Heart left ventricle (tissue), 16 donors: ENCODE measurements at regions not wholly inside any gene's neighbourhood (a gene's known extent, or its start where the extent isn't known, plus 50 kb on each side); places are given as distances from the start of the nearest gene placed in this dataset.

Source experiments
- ATAC-seq, 4 donors: fragments of 200-7000 bp; cut with Tn5 transposase; one replicate each; pipeline ENCODE4 v1.9.1; 2020 to 2022; ENCODE audit warnings: moderate library complexity in 4 of 4, mild to moderate bottlenecking in 3 of 4, moderate number of reproducible peaks in 1 of 4
- DNase-seq, 5 donors: peaks; one replicate each; pipeline ENCODE4 v3.0.0-alpha.2; 2020
- H3K27ac ChIP-seq, 12 donors: fragments of 200-600 bp; sonication (generic) in 4 of 12; one replicate each; pipeline versions ENCODE4 v1.5.0 to v1.8.0; 2016 to 2022; ENCODE audit warnings: mild to moderate bottlenecking in 2 of 12
- H3K27me3 ChIP-seq, 9 donors: fragments of 200-600 bp; sonication (generic) in 2 of 9; one replicate each; pipeline versions ENCODE4 v1.5.1 to v1.8.0; 2016 to 2022; ENCODE audit warnings: mild to moderate bottlenecking in 3 of 9
- H3K36me3 ChIP-seq, 9 donors: fragments of 200-600 bp; sonication (generic) in 2 of 9; one replicate each; pipeline versions ENCODE4 v1.5.0 to v1.8.0; 2018 to 2022; ENCODE audit warnings: mild to moderate bottlenecking in 2 of 9
- H3K4me1 ChIP-seq, 12 donors: fragments of 200-600 bp; sonication (generic) in 4 of 12; one replicate each; pipeline versions ENCODE4 v1.5.0 to v1.8.0; 2016 to 2022; ENCODE audit warnings: mild to moderate bottlenecking in 3 of 12
- H3K4me3 ChIP-seq, 12 donors: fragments of 200-600 bp; sonication (generic) in 4 of 12; one replicate each; pipeline versions ENCODE4 v1.5.0 to v1.8.0; 2017 to 2022; ENCODE audit warnings: mild to moderate bottlenecking in 9 of 12, moderate library complexity in 4 of 12
- H3K9me3 ChIP-seq, 12 donors: fragments of 200-600 bp; sonication (generic) in 4 of 12; one replicate each; pipeline versions ENCODE4 v1.5.0 to v1.8.0; 2016 to 2022; ENCODE audit warnings: mild to moderate bottlenecking in 1 of 12
- CTCF ChIP-seq, 12 donors: fragments of 200-600 bp; sonication (generic) in 4 of 12; IDR thresholded peaks; one replicate each; pipeline versions ENCODE4 v1.5.0 to v1.8.0; 2018 to 2022; ENCODE audit warnings: antibody characterized with exemption in 12 of 12, mild to moderate bottlenecking in 5 of 12
- POLR2A ChIP-seq, 2 donors: fragments of 450-650 bp; IDR thresholded peaks; one replicate each; pipeline ENCODE4 v1.6.1; 2017; ENCODE audit warnings: antibody characterized with exemption in 2 of 2, mild to moderate bottlenecking in 2 of 2, moderate library complexity in 2 of 2
- WGBS, 4 donors: extraction: QIAGEN DNeasy Blood & Tissue Kit in 2 of 4; methylation state at CpG; one replicate each; pipeline versions ENCODE4 v1.1.5 to v1.1.7; 2013 to 2018; 5-methylcytosine and 5-hydroxymethylcytosine counted together
- intact Hi-C, 10 donors: fragments of 100-400 bp; cut with DNase I; formaldehyde crosslinking; loops; one replicate each; pipeline versions ENCODE4 v1.11.1 to v1.14.2; 2022
- donor health status: ischemic (EF 13 %, LVEDD 7.1; RV severe dilation, severe dysfunction).
- donor health status: healthy with polysubstance abuse.
- donor health status: DM: no; HTN: yes; CAD: no.
- donor health status: DM: no; HTN: no; CAD: no.
- donor health status: ischemic (EF 25% LVEDD 6.9; RV normal size, moderate dysfunction).
- donor health status: ischemic (EF 25% LVEDD 5.7; RV mildly dilated, moderate dysfunction).
- donor health status: healthy.
- donor health status: DM: yes; HTN: yes; CAD: no.
- donor health status: ischemic (EF 35%, LVEDD 5.7; RV mildly dilated, moderate dysfunction).
- donor health status: nonischemic (EF 11% LVEDD 7.7; RV severe dilation, severe dysfunction).
- donor health status: DM: yes; HTN: yes; CAD: no.
- donor health status: PGD.
- donor health status: ischemic (EF 29% LVEDD 5.4; RV normal size, mild dysfunction).
- donor health status: nonischemic (EF 23%, LVEDD 6.1; RV moderate dilation, normal function).

GRCh38 chr11:107276077-107276476, 181.5 kb downstream of the CWF19L2 start:
- no peak for ATAC-seq

DNA sequence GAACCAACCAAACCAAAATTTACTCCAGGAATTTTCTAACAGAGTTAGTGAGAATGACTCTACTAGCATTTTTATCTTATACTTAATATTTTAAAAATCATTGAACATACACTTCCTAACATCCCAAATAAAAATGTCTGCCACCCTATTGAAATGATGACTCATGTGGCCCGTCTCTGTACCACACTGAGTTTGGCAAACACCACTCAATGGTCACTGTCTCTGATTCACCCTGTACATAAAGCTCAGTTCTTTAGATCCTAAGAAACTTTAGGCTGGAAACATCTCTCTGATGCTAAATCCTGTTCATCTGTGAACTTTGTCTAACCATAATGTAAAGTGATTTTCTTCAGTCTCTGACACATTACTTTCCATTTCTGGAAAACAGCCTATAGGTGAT, 182.0 kb downstream of the CWF19L2 start:
- no peak overlapping the region for H3K4me3 ChIP-seq
- H3K27me3 ChIP-seq = no peaks in the 10 kb centered on the region
- no peaks in the 10 kb centered on the region for H3K36me3 ChIP-seq
- DNase-seq (no peak), ATAC-seq (no peak)
- H3K27ac ChIP-seq = no peak overlapping the region
- no peaks in the 10 kb centered on the region for H3K4me1 ChIP-seq
- WGBS, 4 donors = 71 to 83% (median 75%) methylated on average over 1 of the region's 1 CpG
- TF ChIP-seq POLR2A (IDR thresholded peaks at IDR 0.05) (no peak), CTCF (IDR thresholded peaks at IDR 0.05) (no peak)
- intact Hi-C loops = no loop called here
- peaks cover 0 to 9% (median 0%) of the 10 kb centered on the region in 12 donors for H3K9me3 ChIP-seq

More at GRCh38 chr11:107276077-107276476, 181.5 kb downstream of the CWF19L2 start:
- Histone ChIP-seq H3K9me3 (peaks cover 0 to 12% (median 0%) of the 10 kb centered on the region in 12 donors), H3K4me1 (no peaks in the 10 kb centered on the region), H3K4me3 (no peak overlapping the region), H3K27ac (no peak overlapping the region), H3K36me3 (no peaks in the 10 kb centered on the region), H3K27me3 (no peaks in the 10 kb centered on the region)
- intact Hi-C loops = no loop called here
- WGBS, 4 donors = 55 to 70% (median 64%) methylated on average over 2 of the region's 2 CpGs
- no peak for DNase-seq
- TF ChIP-seq POLR2A (IDR thresholded peaks at IDR 0.05) (no peak), CTCF (IDR thresholded peaks at IDR 0.05) (no peak)

DNA sequence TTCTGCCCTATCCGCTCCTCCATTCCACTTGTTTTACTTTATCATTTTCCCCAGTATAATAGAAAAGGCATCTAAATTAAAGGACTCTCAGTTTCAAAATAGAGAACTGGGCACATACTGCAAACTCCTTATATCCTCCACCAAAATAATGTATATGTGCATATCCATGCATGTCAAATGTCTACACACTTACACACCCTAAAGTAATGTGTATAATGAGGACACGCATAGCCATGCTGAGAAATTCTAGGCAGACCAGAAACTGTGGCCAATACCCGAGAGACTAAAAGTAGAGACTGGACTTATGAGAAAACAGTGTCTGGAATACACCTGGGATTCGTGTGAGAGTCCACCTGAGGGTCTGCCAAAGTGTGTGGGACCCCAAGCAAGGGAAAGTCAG, 183.5 kb downstream of the CWF19L2 start:
- H3K4me1 ChIP-seq = no peaks in the 10 kb centered on the region
- H3K27me3 ChIP-seq = no peaks in the 10 kb centered on the region
- no peak for TF ChIP-seq CTCF (IDR thresholded peaks at IDR 0.05)
- no peak for TF ChIP-seq POLR2A (IDR thresholded peaks at IDR 0.05)
- no peaks in the 10 kb centered on the region for H3K36me3 ChIP-seq
- H3K27ac ChIP-seq = no peak overlapping the region
- intact Hi-C loops = no loop called here
- ATAC-seq (no peak), DNase-seq (no peak)
- no peak overlapping the region for H3K4me3 ChIP-seq
- H3K9me3 ChIP-seq = peaks cover 0 to 9% (median 0%) of the 10 kb centered on the region in 12 donors
- WGBS, 4 donors = 85 to 89% (median 87%) methylated on average over 4 of the region's 4 CpGs

GRCh38 chr11:107272561-107272960, 185.1 kb downstream of the CWF19L2 start:
- Histone ChIP-seq H3K9me3 (no peaks in the 10 kb centered on the region), H3K27me3 (no peaks in the 10 kb centered on the region), H3K27ac (no peak overlapping the region), H3K4me1 (no peaks in the 10 kb centered on the region), H3K4me3 (no peak overlapping the region), H3K36me3 (no peaks in the 10 kb centered on the region)
- no peak for DNase-seq
- ATAC-seq = no peak
- intact Hi-C loops = no loop called here
- 60 to 84% (median 76%) methylated on average over 5 of the region's 5 CpGs for WGBS, 4 donors
- no peak for TF ChIP-seq POLR2A (IDR thresholded peaks at IDR 0.05)
- no peak for TF ChIP-seq CTCF (IDR thresholded peaks at IDR 0.05)
